ENCODE measurements at regions not wholly inside any gene's neighbourhood (a gene's known extent, or its start where the extent isn't known, plus 50 kb on each side); places are given as distances from the start of the nearest gene placed in this dataset.
"Not testable (repeated sequence)": the region's sequence is repeated elsewhere in the genome, so short reads cannot be mapped to it uniquely, and the experiment has no call there.

DNA sequence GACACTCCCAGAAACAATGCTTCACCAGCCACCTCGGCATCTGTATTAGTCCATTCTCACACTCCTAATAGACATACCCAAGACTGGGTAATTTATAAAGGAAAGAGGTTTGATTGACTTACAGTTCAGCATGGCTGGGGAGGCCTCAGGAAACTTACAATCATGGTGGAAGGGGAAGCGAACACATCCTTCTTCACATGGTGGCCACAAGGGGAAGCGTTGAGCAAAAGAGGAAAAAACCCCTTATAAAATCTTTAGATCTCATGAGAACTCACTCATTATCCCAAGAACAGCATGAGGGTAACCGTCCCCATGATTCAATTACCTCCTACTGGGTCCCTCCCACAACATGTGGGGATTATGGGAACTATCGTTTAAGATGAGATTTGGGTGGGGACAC, 140.9 kb downstream of the LIG4 start:
- DNase-seq, result not testable (repeated sequence)

- DNase-seq, result no peak
These were observed 144.4 kb downstream of the LIG4 start for GRCh38 chr13:108070925-108071324.

GRCh38 chr13:108070491-108070890, 144.8 kb downstream of the LIG4 start:
- no peak for DNase-seq

- DNase-seq, result no peak
These were observed 145.7 kb downstream of the LIG4 start for GRCh38 chr13:108069521-108070210.

GRCh38 chr13:108064372-108064771, 151.0 kb downstream of the LIG4 start:
- not testable (repeated sequence) for DNase-seq

DNA sequence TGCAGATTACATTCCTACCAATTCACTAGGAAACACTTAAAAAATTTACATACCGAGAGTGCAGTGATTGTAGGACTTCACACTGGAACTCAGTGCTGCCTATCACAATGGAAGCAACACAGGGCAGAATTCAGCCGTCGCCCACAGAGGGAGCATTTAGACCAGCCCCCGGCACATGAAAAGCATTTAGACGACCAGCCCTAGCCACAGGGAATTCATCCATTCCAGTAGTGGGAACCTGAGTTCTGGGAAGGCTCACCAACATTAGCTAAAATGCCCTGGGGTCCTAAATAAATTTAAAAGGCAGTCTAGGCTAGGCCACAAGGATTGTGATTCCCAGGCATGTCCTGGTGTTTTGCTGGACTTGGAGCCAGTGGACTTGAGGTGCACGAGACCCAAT, 155.2 kb downstream of the LIG4 start:
- no peak for DNase-seq

DNA sequence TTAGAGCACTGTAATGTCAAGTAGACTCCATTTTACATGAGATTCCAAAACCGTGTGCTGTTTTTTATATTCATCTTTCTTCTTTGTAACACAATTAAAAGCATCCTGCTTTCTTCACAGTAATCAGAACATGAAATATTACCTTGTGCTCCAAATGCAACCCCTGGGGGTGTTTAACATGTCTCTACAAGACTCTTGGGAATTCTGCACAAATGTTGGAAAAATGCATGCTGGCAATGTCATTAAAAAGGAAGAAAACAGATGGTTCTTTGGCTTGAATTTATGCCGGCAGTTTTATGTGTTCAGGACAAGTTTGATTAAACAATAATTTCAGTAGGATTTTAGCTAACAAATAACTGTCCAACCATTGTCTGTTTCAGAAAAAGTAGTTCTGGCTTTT, 159.1 kb downstream of the LIG4 start:
- DNase-seq, result no peak

- DNase-seq, result no peak
These were observed 166.1 kb downstream of the LIG4 start for GRCh38 chr13:108049211-108049610.

DNA sequence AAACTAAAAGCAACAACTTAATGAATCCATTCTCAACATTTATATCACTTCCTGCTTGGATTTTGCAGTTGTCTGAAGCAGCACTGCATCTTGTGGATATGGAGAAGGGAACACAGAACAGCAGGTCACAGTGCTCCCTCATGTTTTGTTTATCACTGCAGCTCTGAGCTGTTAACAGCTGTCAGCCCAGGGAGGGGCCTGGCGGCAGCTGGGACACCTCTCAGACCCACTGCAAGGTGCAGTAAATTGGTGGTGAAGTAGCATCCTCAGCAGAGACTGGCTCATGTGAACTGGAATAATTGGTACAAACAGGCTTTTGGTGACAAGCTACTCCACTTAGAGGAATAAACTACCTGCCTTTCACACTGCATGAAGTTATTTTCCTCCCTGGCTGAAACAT, 170.4 kb downstream of the LIG4 start:
- DNase-seq, result peak; percentile 35

DNA sequence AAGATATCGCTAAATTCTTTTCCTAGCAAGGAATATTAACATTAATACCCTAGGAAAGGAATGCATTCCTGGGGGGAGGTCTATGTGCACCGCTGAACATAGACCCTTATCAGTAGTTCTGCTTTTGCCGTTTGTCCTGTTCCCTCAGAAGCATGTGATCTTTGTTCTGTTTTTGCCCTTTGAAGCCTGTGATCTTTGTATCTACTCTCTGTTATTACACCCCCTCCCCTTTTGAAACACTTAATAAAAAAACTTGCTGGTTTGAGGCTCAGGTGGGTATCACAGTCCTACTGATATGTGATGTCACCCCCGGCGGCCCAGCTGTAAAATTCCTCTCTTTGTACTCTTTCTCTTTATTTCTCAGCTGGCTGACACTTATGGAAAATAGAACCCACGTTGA, 172.5 kb downstream of the LIG4 start:
- DNase-seq, result not testable (repeated sequence)

GRCh38 chr13:108037348-108037747, 178.0 kb downstream of the LIG4 start:
- no peak for DNase-seq

DNA sequence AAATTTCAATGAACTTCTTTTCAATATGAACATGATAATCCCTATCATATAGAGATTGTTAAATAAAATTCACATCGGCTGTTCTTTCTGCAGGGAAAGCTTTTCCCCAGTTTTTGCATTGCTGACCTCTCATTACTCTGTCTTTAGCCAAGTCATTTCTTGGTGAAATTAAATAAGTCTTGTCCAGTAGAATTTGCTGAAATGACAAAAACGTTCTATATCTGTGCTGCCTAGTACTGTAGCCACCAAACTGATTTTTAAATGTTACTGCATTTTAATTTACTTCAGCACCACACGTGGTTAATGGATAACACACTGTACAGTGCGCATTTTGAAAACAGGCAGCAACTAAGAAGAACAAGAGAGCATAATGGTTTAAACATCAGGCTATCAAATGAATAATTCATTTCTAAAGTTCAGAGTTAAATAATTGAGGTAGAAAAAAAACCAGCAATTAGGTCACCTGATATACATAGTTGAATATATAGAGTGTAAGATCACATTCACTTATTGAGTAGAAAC, 178.9 kb downstream of the LIG4 start:
- no peak for DNase-seq

GRCh38 chr13:108034909-108035410, 180.4 kb downstream of the LIG4 start:
- no peak for DNase-seq

DNA sequence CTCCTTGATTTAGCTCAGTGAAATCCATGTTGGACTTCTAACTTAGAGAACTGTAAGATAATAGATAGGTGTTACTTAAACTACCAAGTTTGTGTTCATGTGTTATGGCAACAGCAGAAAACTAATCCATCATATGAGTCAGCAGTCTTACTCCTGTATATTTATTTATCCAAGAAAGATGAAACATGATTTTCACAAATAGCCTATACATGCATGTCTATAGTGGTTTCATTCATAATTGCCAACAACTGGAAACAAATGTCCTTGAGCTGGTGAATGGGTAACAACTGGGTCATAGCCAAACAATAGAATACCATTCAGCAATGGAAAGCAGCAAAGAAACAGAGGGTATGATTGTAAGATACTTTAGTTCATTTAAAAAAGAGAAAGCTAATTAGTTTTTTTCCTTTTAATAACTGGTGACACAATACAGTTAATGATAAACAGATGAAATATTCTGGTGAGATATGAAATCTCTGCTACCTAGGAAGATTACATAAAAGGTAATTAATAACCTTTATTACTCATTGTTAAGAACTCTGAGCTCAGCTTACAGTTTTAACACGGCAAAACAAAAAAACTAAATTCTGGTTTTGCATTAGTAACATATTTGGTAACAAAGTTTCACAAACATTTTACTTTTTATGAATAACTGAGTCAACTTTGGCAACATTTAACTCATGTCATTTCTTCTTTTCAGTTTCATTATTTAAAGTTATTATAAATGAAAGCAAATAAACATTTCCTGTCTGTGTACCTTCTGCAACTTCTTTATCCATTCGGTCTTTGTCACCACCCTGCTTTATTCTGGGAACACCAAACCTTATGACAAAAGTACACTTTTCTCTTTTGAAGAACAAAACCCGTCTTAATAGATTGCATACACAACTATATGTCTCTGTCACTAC, 181.3 kb downstream of the LIG4 start:
- DNase-seq, result no peak

- DNase-seq, result no peak
These were observed 183.5 kb downstream of the LIG4 start for GRCh38 chr13:108031865-108032264.

- no peak for DNase-seq
These were observed 184.6 kb downstream of the LIG4 start for GRCh38 chr13:108030769-108031168.

DNA sequence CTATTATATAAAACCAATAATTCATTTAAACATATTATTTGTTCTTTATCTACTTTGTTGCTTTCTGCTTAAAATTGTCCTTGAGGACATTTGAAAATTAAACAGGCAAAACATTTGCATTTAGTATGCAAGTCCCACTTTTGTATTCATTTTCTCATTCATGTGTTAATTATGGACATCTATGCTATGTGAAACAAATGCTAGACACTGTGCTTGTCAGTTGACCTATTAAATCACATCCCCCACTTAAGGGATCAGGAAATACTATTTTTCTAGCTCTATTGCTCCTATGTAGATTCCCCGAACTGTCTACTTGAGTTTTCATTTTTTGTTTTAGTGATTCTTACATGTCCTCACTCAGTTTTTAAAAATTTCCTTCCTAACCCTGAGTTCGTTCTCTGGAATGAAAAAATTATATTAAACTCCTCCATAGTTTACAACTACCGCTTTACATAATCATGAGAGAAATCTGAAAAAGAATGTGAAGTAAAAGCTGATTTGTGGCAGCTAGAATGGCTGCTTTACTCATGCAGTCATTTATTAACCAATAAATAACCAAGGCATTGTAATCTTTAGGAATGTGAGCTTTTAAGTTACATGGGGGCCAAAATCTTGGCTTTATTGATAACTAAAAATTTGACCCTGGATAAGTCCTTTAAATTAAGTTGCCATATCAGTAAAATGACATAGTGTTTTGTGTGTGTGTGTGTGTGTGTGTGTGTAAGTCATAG, 188.5 kb downstream of the LIG4 start:
- no peak for DNase-seq

DNA sequence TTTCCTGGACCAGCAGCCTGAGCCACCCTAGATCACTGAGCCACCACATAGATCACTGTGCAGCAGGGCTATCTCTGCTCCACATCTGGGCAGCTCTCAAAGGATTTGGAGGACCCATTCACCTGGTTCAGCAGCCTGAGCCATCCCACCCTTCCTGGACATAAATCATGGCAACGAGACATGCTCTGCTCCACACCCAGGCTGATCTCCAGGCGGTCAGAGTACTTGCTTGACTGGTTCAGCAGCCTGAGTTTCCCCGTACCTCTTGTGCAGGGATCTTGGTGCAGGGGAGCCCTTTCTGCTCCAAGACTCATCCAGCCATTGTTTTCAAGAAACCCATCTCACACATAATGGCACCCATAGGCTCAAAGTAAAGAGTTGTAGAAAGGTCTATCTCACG, 195.3 kb downstream of the LIG4 start:
- no peak for DNase-seq

GRCh38 chr13:108018371-108018870, 196.9 kb downstream of the LIG4 start:
- no peak for DNase-seq

- no peak for DNase-seq
These were observed 208.7 kb downstream of the LIG4 start for GRCh38 chr13:108006619-108007018.

DNA sequence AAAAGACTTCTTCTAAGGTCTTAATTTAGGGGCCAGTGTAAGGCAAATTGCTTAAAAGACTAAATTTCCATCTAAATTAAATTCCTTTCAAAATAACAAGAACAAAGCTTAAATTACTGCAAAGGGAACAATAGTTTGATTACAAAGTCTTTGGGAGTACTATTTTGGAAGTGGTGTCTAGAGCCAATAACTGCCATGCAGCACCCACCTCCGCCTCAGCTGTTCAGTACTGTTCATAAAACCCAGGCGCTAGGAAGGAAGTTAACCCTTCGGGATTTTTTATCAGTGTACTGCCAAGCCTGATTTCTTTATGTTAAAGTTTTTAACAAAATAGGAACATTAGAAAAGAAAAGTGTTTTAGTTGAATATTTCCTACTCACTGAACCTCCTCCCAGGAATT, 210.1 kb downstream of the LIG4 start:
- DNase-seq, result no peak

DNA sequence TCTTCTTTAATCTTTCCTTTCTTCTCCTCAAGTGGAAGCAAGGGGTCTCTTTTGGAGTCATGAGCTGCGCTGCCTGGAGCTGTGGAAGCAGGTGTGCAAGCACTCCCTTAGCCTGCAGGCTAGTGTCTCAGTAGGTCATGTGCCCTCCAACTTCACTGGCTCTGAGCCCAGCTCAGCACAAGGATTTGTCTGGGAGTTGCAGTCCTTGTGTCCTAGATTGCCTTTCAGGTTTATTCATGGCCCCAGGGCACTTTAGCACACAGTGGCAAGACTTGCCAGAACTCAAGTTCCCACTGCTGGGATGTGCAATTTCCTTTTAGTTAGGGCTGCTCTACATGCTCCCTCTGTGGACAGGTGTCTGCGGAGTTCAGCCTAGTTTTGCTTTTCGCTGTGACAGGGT, 211.7 kb downstream of the LIG4 start:
- no peak for DNase-seq

DNA sequence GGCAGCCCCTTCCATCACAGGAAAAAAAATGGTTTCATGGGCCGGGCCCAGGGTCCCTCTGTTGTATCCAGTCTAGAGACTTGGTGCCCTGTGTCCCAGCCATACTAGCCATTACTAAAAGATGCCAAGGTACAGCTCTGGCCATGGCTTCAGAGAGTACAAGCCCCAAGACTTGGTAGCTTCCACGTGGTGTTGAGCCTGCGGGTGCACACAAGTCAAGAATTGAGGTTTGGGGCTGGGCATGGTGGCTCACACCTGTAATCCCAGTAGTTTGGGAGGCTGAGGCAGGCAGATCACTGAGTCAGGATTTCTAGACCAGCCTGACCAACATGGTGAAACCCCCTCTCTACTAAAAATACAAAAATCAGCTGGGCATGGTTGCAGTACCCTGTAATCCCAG, 214.3 kb downstream of the LIG4 start:
- no peak for DNase-seq

Measured in retina (tissue), 1 donor.